IMR-90 (cell line): ENCODE measurements at regions not wholly inside any gene's neighbourhood (a gene's known extent, or its start where the extent isn't known, plus 50 kb on each side); places are given as distances from the start of the nearest gene placed in this dataset.

Experiments
- ATAC-seq: fragments of 200-7000 bp; cut with Tn5 transposase; 2 replicates; pipeline ENCODE4 v1.9.1; 2020; ENCODE audit warnings: low read depth, mild to moderate bottlenecking, moderate library complexity
- BruUV-seq: library from RNA; stranded (reverse); fragments of 400-500 nt; replicated peaks from 2 replicates; lab custom pipeline; 2021; lab: Mats Ljungman, UMichigan
- CTCF ChIA-PET: fragments of 300-600 bp; formaldehyde crosslinking; extraction: SDS; loops from one replicate; lab custom pipeline; 2021; ENCODE audit warnings: antibody characterized with exemption; lab: Yijun Ruan, JAX
- POLR2A ChIA-PET: fragments of 300-600 bp; sonication (Branson Sonifier 250); formaldehyde crosslinking; loops from one replicate; lab custom pipeline; 2022; ENCODE audit warnings: antibody characterized with exemption; ENCODE audit not compliant: unreplicated experiment; lab: Charles Lee
- DNase-seq: peaks from one replicate; pipeline ENCODE4 v3.0.0; 2013
- H2AFZ ChIP-seq: replicated peaks from 2 replicates; pipeline ENCODE3; 2013; ENCODE audit warnings: low read length, mild to moderate bottlenecking; ENCODE audit not compliant: poor library complexity
- H2AK5ac ChIP-seq: 2 replicates; pipeline ENCODE4 v1.6.1; 2013; ENCODE audit warnings: low read depth, low read length, inconsistent platforms
- H2AK9ac ChIP-seq: replicated peaks from 2 replicates; pipeline ENCODE3; 2013; ENCODE audit warnings: mild to moderate bottlenecking, low read depth, low read length, moderate library complexity; ENCODE audit not compliant: poor library complexity
- H2BK120ac ChIP-seq: 2 replicates; pipeline ENCODE4 v1.6.1; 2013; ENCODE audit warnings: low read depth, low read length, inconsistent platforms
- H2BK15ac ChIP-seq: 3 replicates; pipeline ENCODE4 v1.6.1; 2013; ENCODE audit warnings: low read depth, low read length, inconsistent platforms
- H2BK20ac ChIP-seq: 2 replicates; pipeline ENCODE4 v1.6.1; 2013; ENCODE audit warnings: low read depth, mild to moderate bottlenecking, inconsistent platforms, low read length, moderate library complexity
- H2BK5ac ChIP-seq: 2 replicates; pipeline ENCODE4 v1.6.1; 2013; ENCODE audit warnings: mild to moderate bottlenecking, low read depth, low read length, inconsistent platforms; ENCODE audit not compliant: poor library complexity, severe bottlenecking
- H3K14ac ChIP-seq: replicated peaks from 2 replicates; pipeline ENCODE4 v1.6.1; 2013; ENCODE audit warnings: low read depth, low read length, inconsistent platforms
- H3K18ac ChIP-seq: 2 replicates; pipeline ENCODE4 v1.6.1; 2013; ENCODE audit warnings: low read depth, low read length, control low read depth
- H3K23ac ChIP-seq: 2 replicates; pipeline ENCODE4 v1.6.1; 2013; ENCODE audit warnings: low read depth, low read length, inconsistent platforms
- H3K27ac ChIP-seq: 2 replicates; pipeline ENCODE4 v1.5.1; 2013; ENCODE audit warnings: mild to moderate bottlenecking, control low read depth, low read length; ENCODE audit not compliant: insufficient read depth
- H3K27me3 ChIP-seq: 2 replicates; pipeline ENCODE4 v1.6.1; 2013; ENCODE audit warnings: low read length; ENCODE audit not compliant: control insufficient read depth, insufficient read depth
- H3K36me3 ChIP-seq: 2 replicates; pipeline ENCODE4 v1.6.1; 2013; ENCODE audit warnings: low read length, mixed read lengths; ENCODE audit not compliant: control insufficient read depth, insufficient read depth
- H3K4ac ChIP-seq: 2 replicates; pipeline ENCODE4 v1.6.1; 2013; ENCODE audit warnings: low read depth, low read length, inconsistent platforms
- H3K4me1 ChIP-seq: 2 replicates; pipeline ENCODE4 v1.6.1; 2013; ENCODE audit warnings: low read length, mixed read lengths; ENCODE audit not compliant: control insufficient read depth, insufficient read depth
- H3K4me2 ChIP-seq: 2 replicates; pipeline ENCODE4 v1.6.1; 2013; ENCODE audit warnings: low read depth, mild to moderate bottlenecking, control low read depth, low read length, moderate library complexity
- H3K4me3 ChIP-seq: 2 replicates; pipeline ENCODE4 v1.5.1; 2013; ENCODE audit warnings: low read depth, mild to moderate bottlenecking, control low read depth, low read length, moderate library complexity; ENCODE audit not compliant: insufficient read depth
- H3K56ac ChIP-seq: 2 replicates; pipeline ENCODE4 v1.6.1; 2013; ENCODE audit warnings: low read length, inconsistent platforms; ENCODE audit not compliant: insufficient read depth; ENCODE audit errors: extremely low read depth
- H3K79me1 ChIP-seq, 2 experiments: 2 replicates each; pipeline ENCODE4 v1.6.1; 2013; ENCODE audit warnings: low read length in 2 of 2, inconsistent platforms in 1 of 2, low read depth in 1 of 2
- H3K9ac ChIP-seq: 2 replicates; pipeline ENCODE4 v1.6.1; 2013; ENCODE audit warnings: low read depth, low read length, control low read depth
- H3K9me1 ChIP-seq: 2 replicates; pipeline ENCODE4 v1.6.1; 2013; ENCODE audit warnings: low read length, inconsistent platforms; ENCODE audit not compliant: insufficient read depth
- H3K9me3 ChIP-seq: 2 replicates; pipeline ENCODE4 v1.6.1; 2013; ENCODE audit warnings: low read length; ENCODE audit not compliant: control insufficient read depth, insufficient read depth
- H4K20me1 ChIP-seq: 2 replicates; pipeline ENCODE4 v1.6.1; 2013; ENCODE audit warnings: low read length, inconsistent platforms; ENCODE audit not compliant: insufficient read depth
- H4K5ac ChIP-seq: 2 replicates; pipeline ENCODE4 v1.6.1; 2013; ENCODE audit warnings: mild to moderate bottlenecking, low read depth, low read length, control low read depth
- H4K8ac ChIP-seq, 2 experiments: 2 replicates each; pipeline ENCODE4 v1.6.1; 2013; ENCODE audit warnings: low read depth in 2 of 2, low read length in 2 of 2, control low read depth in 1 of 2, inconsistent platforms in 1 of 2
- H4K91ac ChIP-seq: 2 replicates; pipeline ENCODE4 v1.6.1; 2013; ENCODE audit warnings: low read depth, low read length, inconsistent platforms; ENCODE audit not compliant: insufficient read depth
- BHLHE40 ChIP-seq: fragments of 150-350 bp; IDR thresholded peaks from 2 replicates; pipeline ENCODE4 v1.6.1; 2016; ENCODE audit warnings: mild to moderate bottlenecking, low read depth, low read length
- CEBPB ChIP-seq: IDR thresholded peaks from 2 replicates; pipeline ENCODE4 v1.6.1; 2012; ENCODE audit warnings: low read depth, low read length, improper control_type of control experiment
- CHD1 ChIP-seq: IDR thresholded peaks from 2 replicates; pipeline ENCODE4 v1.6.1; 2012; ENCODE audit warnings: low read depth, low read length, improper control_type of control experiment
- FOS ChIP-seq: fragments of 150-350 bp; IDR thresholded peaks from 2 replicates; pipeline ENCODE4 v1.6.1; 2016; ENCODE audit warnings: low read depth, low read length
- MAFK ChIP-seq: IDR thresholded peaks from 2 replicates; pipeline ENCODE4 v1.6.1; 2012; ENCODE audit warnings: low read depth, low read length, improper control_type of control experiment
- MXI1 ChIP-seq: IDR thresholded peaks from 2 replicates; pipeline ENCODE4 v1.6.1; 2012; ENCODE audit warnings: low read depth, mild to moderate bottlenecking, low read length, moderate library complexity, borderline replicate concordance
- POLR2A ChIP-seq: IDR thresholded peaks from 2 replicates; pipeline ENCODE4 v1.6.1; 2012; ENCODE audit warnings: mild to moderate bottlenecking, low read depth, low read length
- RAD21 ChIP-seq: IDR thresholded peaks from 2 replicates; pipeline ENCODE4 v1.6.1; 2012; ENCODE audit warnings: low read length, improper control_type of control experiment
- RFX5 ChIP-seq: IDR thresholded peaks from 2 replicates; pipeline ENCODE4 v1.8.0; 2012; ENCODE audit warnings: low read depth, mild to moderate bottlenecking, low read length, moderate library complexity
- WGBS, 2 experiments: methylation state at CpG; one replicate each; pipeline versions ENCODE4 v1.1.5 to v1.1.7; 2013; ENCODE audit warnings: missing lambda C conversion rate in 2 of 2; ENCODE audit not compliant: insufficient read length in 1 of 2; ENCODE audit errors: extremely low coverage in 2 of 2; 5-methylcytosine and 5-hydroxymethylcytosine counted together
- dilution Hi-C: fragments of 300-500 bp; cut with HindIII; formaldehyde crosslinking; loops from one replicate; pipeline ENCODE4 v1.14.3; 2018; ENCODE audit warnings: low sequenced_read_pairs; ENCODE audit not compliant: unreplicated experiment
- in situ Hi-C: fragments of 300-500 bp; cut with MboI; formaldehyde crosslinking; loops from 3 replicates; pipeline ENCODE4 v1.14.3; 2019; ENCODE audit warnings: low sequenced_read_pairs, inconsistent platforms, mixed read lengths
- intact Hi-C: fragments of 100-400 bp; cut with micrococcal nuclease; formaldehyde crosslinking; loops from 2 replicates; pipeline ENCODE4 v1.10.0; 2022

DNA sequence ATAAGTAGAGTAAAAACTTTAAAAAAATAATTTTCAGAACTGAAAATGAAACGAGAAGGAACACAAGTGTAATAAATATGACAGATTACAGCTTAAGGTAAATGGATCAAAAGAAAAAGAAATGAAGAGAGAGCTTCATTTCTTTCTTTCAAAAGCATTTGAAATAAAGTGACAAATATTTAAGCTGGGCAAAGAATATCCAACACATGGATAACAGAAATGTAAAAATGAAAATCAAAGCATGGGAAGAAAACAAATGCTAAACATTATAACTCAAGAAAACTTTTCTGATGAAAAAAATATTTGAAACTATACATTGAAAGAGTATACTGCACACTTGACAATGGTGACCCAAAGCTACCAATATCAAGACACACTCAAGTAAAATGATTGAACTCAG is 143.6 kb upstream of the IRX5 start:
- intact Hi-C loops = no loop called here
- no peaks in the 10 kb centered on the region for H3K79me1 ChIP-seq
- H3K14ac ChIP-seq = no peak overlapping the region
- no peaks in the 10 kb centered on the region for H4K20me1 ChIP-seq
- no TSS peak for BruUV-seq
- no peaks in the 10 kb centered on the region for H3K9me1 ChIP-seq
- ATAC-seq (no peak), DNase-seq (no peak)
- H2AK9ac ChIP-seq = no peak overlapping the region
- no peak overlapping the region for H3K18ac ChIP-seq
- H2BK120ac ChIP-seq = no peak overlapping the region
- TF ChIP-seq FOS (no peak), CEBPB (no peak), BHLHE40 (no peak), RFX5 (no peak), CHD1 (no peak), RAD21 (no peak), POLR2A (no peak), MAFK (no peak), MXI1 (no peak)
- H2AFZ ChIP-seq = no peak overlapping the region
- H4K8ac ChIP-seq = no peak overlapping the region
- no peak overlapping the region for H2BK5ac ChIP-seq
- H3K36me3 ChIP-seq = no peaks in the 10 kb centered on the region
- dilution Hi-C loops = no loop called here
- CTCF ChIA-PET = interaction anchor here (0.6 kb wide), 1 partner anchor 9 kb away, joined by 4 read pairs; no protein-coding TSS in a partner anchor
- no peak overlapping the region for H3K56ac ChIP-seq
- no peaks in the 10 kb centered on the region for H3K4me1 ChIP-seq
- H3K9ac ChIP-seq = no peak overlapping the region
- H3K9me3 ChIP-seq = no peaks in the 10 kb centered on the region; the same call in 1 of the 2 replicates
- H3K4ac ChIP-seq = no peak overlapping the region
- H3K27me3 ChIP-seq = no peaks in the 10 kb centered on the region
- no peak overlapping the region for H2BK15ac ChIP-seq
- no peak overlapping the region for H3K27ac ChIP-seq
- POLR2A ChIA-PET = no interaction called here
- no CpG with 5 or more reads among the region's 1 CpG for WGBS, 2 experiments
- no peak overlapping the region for H2AK5ac ChIP-seq
- H2BK20ac ChIP-seq = no peak overlapping the region
- no peak overlapping the region for H3K4me3 ChIP-seq
- in situ Hi-C loops = no loop called here
- no peak overlapping the region for H4K5ac ChIP-seq
- no peak overlapping the region for H3K23ac ChIP-seq
- no peak overlapping the region for H3K4me2 ChIP-seq
- no peak overlapping the region for H4K91ac ChIP-seq
